Pancreas (tissue), 10 donors: ENCODE measurements at regions not wholly inside any gene's neighbourhood (a gene's known extent, or its start where the extent isn't known, plus 50 kb on each side); places are given as distances from the start of the nearest gene placed in this dataset.
"Not testable (repeated sequence)": the region's sequence is repeated elsewhere in the genome, so short reads cannot be mapped to it uniquely, and the experiment has no call there.

ENCODE experiments used
- ATAC-seq, 4 donors: fragments of 200-7000 bp; cut with Tn5 transposase; one replicate each; pipeline versions ENCODE4 v1.8.0 to v1.9.1; 2020; ENCODE audit warnings: mild to moderate bottlenecking in 4 of 4, moderate library complexity in 4 of 4
- DNase-seq, 6 donors: peaks; one replicate each; pipeline ENCODE4 v3.0.0-alpha.2; 2020
- FAIRE-seq: peaks from 2 replicates; lab custom pipeline; 2012; peaks lifted over from hg19 to GRCh38; lab: Jason Lieb, UNC
- H3K27ac ChIP-seq, 4 donors: fragments of 200-600 bp; sonication (generic); 1 replicate in 3 of 4; 2 replicates in 1 of 4; pipeline versions ENCODE4 v1.5.0 to v1.8.0; 2020
- H3K27me3 ChIP-seq, 4 donors: fragments of 200-600 bp; one replicate each; pipeline ENCODE4 v1.8.0; 2021
- H3K36me3 ChIP-seq, 3 donors: fragments of 200-600 bp; sonication (generic) in 1 of 3; one replicate each; pipeline versions ENCODE4 v1.5.0 to v1.8.0; 2020 to 2021
- H3K4me1 ChIP-seq, 3 donors: fragments of 200-600 bp; one replicate each; pipeline ENCODE4 v1.8.0; 2021
- H3K4me3 ChIP-seq, 4 donors: fragments of 200-600 bp; sonication (generic) in 2 of 4; one replicate each; pipeline versions ENCODE4 v1.5.0 to v1.8.0; 2020 to 2021
- H3K9me3 ChIP-seq, 4 donors: fragments of 200-600 bp; one replicate each; pipeline ENCODE4 v1.8.0; 2021
- CTCF ChIP-seq, 4 donors: fragments of 200-600 bp; sonication (generic) in 3 of 4; IDR thresholded peaks; one replicate each; pipeline versions ENCODE4 v1.5.0 to v1.8.0; 2021; ENCODE audit warnings: antibody characterized with exemption in 4 of 4
- WGBS, 2 donors: extraction: QIAGEN DNeasy Blood & Tissue Kit; methylation state at CpG; one replicate each; pipeline ENCODE4 v1.1.7; 2013; 5-methylcytosine and 5-hydroxymethylcytosine counted together
- intact Hi-C, 3 donors: fragments of 100-400 bp; cut with DNase I; formaldehyde crosslinking; loops; one replicate each; pipeline versions ENCODE4 v1.11.1 to v1.14.2; 2022
- donor health status: healthy with polysubstance abuse.
- donor health status: DM: no; HTN: no; CAD: no; lungs with moderate emphysema.
- donor health status: DM: no; HTN: no; CAD: no.
- donor health status: control.
- donor health status: control.
- donor health status: Bipolar disorder and iron deficiency.
- donor health status: DM: yes; HTN: yes; CAD: no.
- donor health status: DM: no; HTN: no; CAD: no.
- donor health status: DM: no; HTN: no; CAD: no.
- donor health status: DM: yes; HTN: yes; CAD: no.

DNA sequence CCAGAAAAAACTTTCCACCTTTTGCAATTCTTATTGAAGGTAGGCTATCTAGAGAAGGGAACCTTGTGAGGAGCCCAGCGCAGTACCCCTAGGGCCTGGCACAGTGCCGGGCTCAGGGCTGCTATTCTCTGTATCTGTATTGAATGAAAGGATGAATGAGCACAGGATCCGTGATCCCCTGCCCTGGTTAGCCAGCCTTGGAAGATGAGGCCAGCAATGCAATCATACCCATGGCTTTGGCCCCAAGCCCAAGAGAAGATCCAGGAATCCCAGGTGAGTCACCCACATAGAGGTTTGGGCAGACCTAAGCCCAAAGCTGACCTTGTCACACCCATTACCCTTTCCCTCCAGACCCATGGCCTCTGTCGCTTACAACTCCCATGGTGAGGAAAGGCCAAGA, 92.5 kb upstream of the CD82 start:
- DNase-seq (no peak), ATAC-seq (no peak), FAIRE-seq (no peak)
- Histone ChIP-seq H3K9me3 (no peaks in the 10 kb centered on the region), H3K27ac (no peak overlapping the region), H3K27me3 (no peaks in the 10 kb centered on the region), H3K4me1 (no peaks in the 10 kb centered on the region), H3K4me3 (no peak overlapping the region), H3K36me3 (no peaks in the 10 kb centered on the region)
- TF ChIP-seq CTCF (IDR thresholded peaks at IDR 0.05) = no peak
- WGBS, 2 donors = 62 to 70% methylated on average over 4 of the region's 4 CpGs
- intact Hi-C loops = no loop called here

DNA sequence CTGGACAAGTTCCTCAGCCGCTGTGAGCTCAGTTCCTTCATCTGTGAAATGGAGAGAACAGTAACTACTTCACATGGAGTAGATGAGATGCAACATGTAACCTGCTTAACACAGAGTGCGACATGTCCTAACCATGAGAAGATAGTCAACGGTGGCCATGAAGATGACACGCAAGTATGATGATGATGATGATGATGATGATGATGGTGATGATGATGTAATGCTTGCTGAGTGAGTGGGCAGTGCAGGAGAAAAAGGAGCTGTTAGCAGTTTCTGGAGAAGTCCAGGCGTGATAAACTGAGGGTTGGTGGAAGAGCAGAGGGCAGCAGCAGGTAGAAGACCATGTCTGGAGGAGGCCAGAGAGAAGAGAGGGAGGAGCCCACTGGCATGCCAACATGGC, 90.8 kb upstream of the CD82 start:
- WGBS, 2 donors = 78 to 84% methylated on average over 5 of the region's 5 CpGs
- no peaks in the 10 kb centered on the region for H3K36me3 ChIP-seq
- FAIRE-seq = no peak
- no peak for ATAC-seq
- no peak overlapping the region for H3K4me3 ChIP-seq
- no peak for TF ChIP-seq CTCF (IDR thresholded peaks at IDR 0.05)
- no peak overlapping the region for H3K27ac ChIP-seq
- no peaks in the 10 kb centered on the region for H3K4me1 ChIP-seq
- no peak for DNase-seq
- H3K9me3 ChIP-seq = no peaks in the 10 kb centered on the region
- no peaks in the 10 kb centered on the region for H3K27me3 ChIP-seq
- intact Hi-C loops = no loop called here

- no peak overlapping the region for H3K27ac ChIP-seq
- H3K27me3 ChIP-seq = no peaks in the 10 kb centered on the region
- H3K9me3 ChIP-seq = no peaks in the 10 kb centered on the region
- ATAC-seq (no peak), FAIRE-seq (no peak), DNase-seq (no peak)
- H3K4me1 ChIP-seq = no peaks in the 10 kb centered on the region
- intact Hi-C loops = no loop called here
- no peaks in the 10 kb centered on the region for H3K36me3 ChIP-seq
- no peak for TF ChIP-seq CTCF (IDR thresholded peaks at IDR 0.05)
- 56 to 67% methylated on average over 10 of the region's 10 CpGs for WGBS, 2 donors
- H3K4me3 ChIP-seq = no peak overlapping the region
Measured at GRCh38 chr11:44475114-44475686, 90.3 kb upstream of the CD82 start.

DNA sequence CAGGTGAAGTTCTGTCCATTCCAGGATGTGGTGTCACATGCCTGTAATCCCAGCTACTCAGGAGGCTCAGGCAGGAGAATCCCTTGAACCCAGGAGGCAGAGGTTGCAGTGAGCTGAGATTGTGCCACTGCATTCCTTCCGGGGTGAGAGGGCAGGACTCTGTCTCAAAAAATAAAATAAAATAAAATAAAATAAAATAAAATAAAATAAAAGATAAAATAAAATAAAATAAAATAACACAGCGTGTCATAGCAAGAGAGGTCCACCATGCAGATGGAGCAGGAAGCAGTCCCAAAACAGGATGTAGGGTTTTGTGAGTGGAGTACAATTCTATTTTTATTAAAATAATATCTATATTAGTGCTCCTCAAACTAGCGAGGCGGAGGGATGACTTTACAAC, 83.1 kb upstream of the CD82 start:
- not testable (repeated sequence) for ATAC-seq

DNA sequence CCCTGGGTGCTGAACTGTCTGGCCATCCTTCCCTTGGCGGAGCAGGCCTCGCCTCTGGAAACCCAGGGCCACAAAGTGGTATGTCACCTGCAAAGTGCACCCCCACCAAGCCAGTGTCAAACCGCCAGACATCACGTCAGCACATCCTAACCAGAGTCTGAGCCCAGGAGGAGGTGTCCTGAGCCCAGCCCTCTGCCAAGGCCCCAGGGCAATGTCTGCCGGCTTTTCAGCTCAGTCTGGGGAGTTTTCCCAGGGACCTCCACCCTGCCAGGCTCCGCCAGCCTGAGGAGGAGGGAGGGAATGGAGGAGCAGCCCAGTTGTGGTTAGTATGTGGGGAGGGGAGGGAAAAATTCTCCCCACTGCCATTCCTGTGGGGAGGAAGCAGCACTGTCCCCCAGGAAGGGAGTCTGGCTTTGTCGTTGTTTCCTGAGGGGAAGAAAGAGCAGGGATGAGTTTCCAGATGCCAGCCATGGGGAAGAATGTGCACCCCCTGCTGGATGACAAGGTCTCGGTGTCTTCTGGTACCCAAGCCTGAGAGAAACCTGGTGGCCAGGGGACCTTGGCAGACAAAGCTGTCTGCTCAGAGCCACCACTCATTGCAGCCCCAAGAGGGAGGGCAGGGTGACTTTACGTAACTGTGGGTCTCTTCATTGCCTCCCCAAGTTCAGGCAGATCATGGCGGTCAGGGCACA, 81.4 kb upstream of the CD82 start:
- intact Hi-C loops = no loop called here
- no peak for DNase-seq
- Histone ChIP-seq H3K4me3 (no peak overlapping the region), H3K4me1 (no peaks in the 10 kb centered on the region), H3K27ac (no peak overlapping the region), H3K36me3 (no peaks in the 10 kb centered on the region), H3K27me3 (no peaks in the 10 kb centered on the region), H3K9me3 (no peaks in the 10 kb centered on the region)
- no peak for FAIRE-seq
- WGBS, 2 donors = 65 to 68% methylated on average over 10 of the region's 10 CpGs
- ATAC-seq = no peak
- TF ChIP-seq CTCF (IDR thresholded peaks at IDR 0.05) = no peak

More for the DNA sequence above, 83.1 kb upstream of the CD82 start:
- DNase-seq, H3K36me3 ChIP-seq, H3K4me1 ChIP-seq, H3K9me3 ChIP-seq, H3K27ac ChIP-seq, FAIRE-seq, H3K27me3 ChIP-seq, H3K4me3 ChIP-seq, intact Hi-C loops: not testable (repeated sequence)
- 76 to 90% methylated on average over 4 of the region's 4 CpGs for WGBS, 2 donors
